MM.1S (cell line): ENCODE measurements at regions not wholly inside any gene's neighbourhood (a gene's known extent, or its start where the extent isn't known, plus 50 kb on each side); places are given as distances from the start of the nearest gene placed in this dataset.

ENCODE experiments used
- DNase-seq: peaks from one replicate; pipeline ENCODE4 v3.0.0-alpha.2; 2015
- H2AFZ ChIP-seq: fragments of 300-600 bp; sonication (generic); 2 replicates; pipeline ENCODE4 v1.6.0; 2016; ENCODE audit warnings: antibody characterized with exemption, low read length
- H3F3A ChIP-seq: fragments of 300-600 bp; sonication (generic); 2 replicates; pipeline ENCODE4 v1.6.1; 2016; ENCODE audit warnings: mild to moderate bottlenecking, antibody characterized with exemption, low read length, moderate library complexity, mixed read lengths; ENCODE audit not compliant: insufficient read depth
- H3K27ac ChIP-seq: fragments of 300-600 bp; sonication (generic); 2 replicates; pipeline ENCODE4 v1.5.1; 2016; ENCODE audit warnings: mild to moderate bottlenecking, low read length
- H3K27me3 ChIP-seq: fragments of 300-600 bp; sonication (generic); replicated peaks from 2 replicates; pipeline ENCODE4 v1.6.0; 2016; ENCODE audit warnings: low read length; ENCODE audit not compliant: insufficient read depth
- H3K36me3 ChIP-seq: fragments of 300-600 bp; sonication (generic); replicated peaks from 2 replicates; pipeline ENCODE4 v1.6.1; 2016; ENCODE audit warnings: mild to moderate bottlenecking, low read length, mixed read lengths; ENCODE audit not compliant: insufficient read depth
- H3K4me1 ChIP-seq: fragments of 300-600 bp; sonication (generic); 2 replicates; pipeline ENCODE4 v1.6.1; 2016; ENCODE audit warnings: low read length, mixed read lengths
- H3K4me2 ChIP-seq: fragments of 300-600 bp; sonication (generic); 2 replicates; pipeline ENCODE4 v1.6.0; 2016; ENCODE audit warnings: low read depth, low read length
- H3K4me3 ChIP-seq: fragments of 300-600 bp; sonication (generic); 2 replicates; pipeline ENCODE4 v1.5.1; 2016; ENCODE audit warnings: low read length, mixed read lengths
- H3K79me2 ChIP-seq: fragments of 300-600 bp; sonication (generic); 2 replicates; pipeline ENCODE4 v1.6.1; 2016; ENCODE audit warnings: mixed run types, low read length, mixed read lengths
- H3K9ac ChIP-seq: fragments of 300-600 bp; sonication (generic); 2 replicates; pipeline ENCODE4 v1.6.1; 2016; ENCODE audit warnings: low read length, mixed read lengths
- H3K9me2 ChIP-seq: fragments of 300-600 bp; sonication (generic); replicated peaks from 2 replicates; pipeline ENCODE4 v1.6.1; 2016; ENCODE audit warnings: mild to moderate bottlenecking, low read length, mixed read lengths; ENCODE audit not compliant: insufficient read depth
- H3K9me3 ChIP-seq: fragments of 300-600 bp; sonication (generic); replicated peaks from 2 replicates; pipeline ENCODE4 v1.6.1; 2016; ENCODE audit warnings: mild to moderate bottlenecking, low read length, mixed read lengths; ENCODE audit not compliant: insufficient read depth
- H4K20me1 ChIP-seq: fragments of 300-600 bp; sonication (generic); 2 replicates; pipeline ENCODE4 v1.6.1; 2016; ENCODE audit warnings: mild to moderate bottlenecking, low read length, moderate library complexity, mixed read lengths; ENCODE audit not compliant: insufficient read depth
- CTCF ChIP-seq: fragments of 300-600 bp; sonication (generic); IDR thresholded peaks from 2 replicates; pipeline ENCODE4 v1.5.1; 2016; ENCODE audit warnings: antibody characterized with exemption, low read length, mixed read lengths
- EZH2 ChIP-seq: fragments of 300-600 bp; sonication (generic); optimal IDR thresholded peaks from 2 replicates; pipeline ENCODE3; 2017; ENCODE audit warnings: low read depth, mild to moderate bottlenecking, antibody characterized with exemption, low read length, mixed read lengths
- EZH2phosphoT487 ChIP-seq: fragments of 300-600 bp; sonication (generic); IDR thresholded peaks from 2 replicates; pipeline ENCODE4 v1.6.1; 2018; ENCODE audit warnings: antibody characterized with exemption, low read length

- H3K9ac ChIP-seq = no peak overlapping the region
- no peaks in the 10 kb centered on the region for H3K36me3 ChIP-seq
- no peaks in the 10 kb centered on the region for H3K9me2 ChIP-seq
- no peaks in the 10 kb centered on the region for H3K79me2 ChIP-seq
- H3K27me3 ChIP-seq = no peaks in the 10 kb centered on the region
- no peaks in the 10 kb centered on the region for H3K9me3 ChIP-seq
- no peak overlapping the region for H3K4me3 ChIP-seq
- H3F3A ChIP-seq = no peaks in the 10 kb centered on the region
- TF ChIP-seq CTCF = no peak
- TF ChIP-seq EZH2phosphoT487 = no peak
- TF ChIP-seq EZH2 = no peak
- no peaks in the 10 kb centered on the region for H3K4me1 ChIP-seq
- no peak overlapping the region for H3K27ac ChIP-seq
- no peak for DNase-seq
- no peak overlapping the region for H3K4me2 ChIP-seq
- H2AFZ ChIP-seq = no peak overlapping the region
- no peaks in the 10 kb centered on the region for H4K20me1 ChIP-seq
Measured at GRCh38 chr3:161987933-161988332, 491.3 kb downstream of the OTOL1 start.

GRCh38 chr3:161989012-161989411, 492.4 kb downstream of the OTOL1 start:
- Histone ChIP-seq H2AFZ (no peak overlapping the region), H3K4me2 (no peak overlapping the region), H3K36me3 (no peaks in the 10 kb centered on the region)

DNA sequence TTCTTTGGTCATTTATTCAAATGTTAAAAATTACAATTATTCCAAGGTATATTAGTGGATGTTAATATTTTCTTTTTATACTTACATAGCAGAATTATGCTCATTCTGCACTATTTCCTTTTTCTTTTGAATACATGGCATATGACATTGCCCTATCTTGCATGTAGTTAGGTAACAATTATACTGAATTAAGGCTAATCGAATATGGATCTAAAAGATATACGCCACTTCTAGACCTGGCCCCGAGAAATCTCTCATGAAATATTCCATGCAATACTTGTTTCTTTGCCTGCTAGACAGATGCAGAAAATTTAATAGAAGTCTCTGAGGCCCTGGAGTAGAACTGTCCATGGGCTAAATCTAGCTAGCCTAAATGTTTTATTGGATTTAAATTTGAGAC, 493.4 kb downstream of the OTOL1 start:
- no peaks in the 10 kb centered on the region for H3K36me3 ChIP-seq
- no peaks in the 10 kb centered on the region for H3K79me2 ChIP-seq
- H3K27me3 ChIP-seq = no peaks in the 10 kb centered on the region
- no peaks in the 10 kb centered on the region for H3K9me3 ChIP-seq
- H4K20me1 ChIP-seq = no peaks in the 10 kb centered on the region
- H3K9me2 ChIP-seq = no peaks in the 10 kb centered on the region
- H3K4me2 ChIP-seq = no peak overlapping the region
- no peaks in the 10 kb centered on the region for H3F3A ChIP-seq
- no peak for DNase-seq
- no peak overlapping the region for H3K9ac ChIP-seq
- TF ChIP-seq EZH2 (no peak), CTCF (no peak), EZH2phosphoT487 (no peak)
- no peaks in the 10 kb centered on the region for H3K4me1 ChIP-seq
- no peak overlapping the region for H3K27ac ChIP-seq
- H2AFZ ChIP-seq = no peak overlapping the region
- H3K4me3 ChIP-seq = no peak overlapping the region

More at GRCh38 chr3:161989012-161989411, 492.4 kb downstream of the OTOL1 start:
- TF ChIP-seq EZH2phosphoT487 = no peak
- TF ChIP-seq CTCF = no peak
- no peak for TF ChIP-seq EZH2
- Histone ChIP-seq H3K27ac (no peak overlapping the region), H3K79me2 (no peaks in the 10 kb centered on the region), H3K4me3 (no peak overlapping the region), H3K9me2 (no peaks in the 10 kb centered on the region), H3K4me1 (no peaks in the 10 kb centered on the region), H3K27me3 (no peaks in the 10 kb centered on the region), H3K9me3 (no peaks in the 10 kb centered on the region), H3K9ac (no peak overlapping the region), H4K20me1 (no peaks in the 10 kb centered on the region), H3F3A (no peaks in the 10 kb centered on the region)
- DNase-seq = no peak
